ENCODE measurements at regions not wholly inside any gene's neighbourhood (a gene's known extent, or its start where the extent isn't known, plus 50 kb on each side); places are given as distances from the start of the nearest gene placed in this dataset.
"Not testable (repeated sequence)": the region's sequence is repeated elsewhere in the genome, so short reads cannot be mapped to it uniquely, and the experiment has no call there.

GRCh38 chr7:106562711-106563366, 98.1 kb downstream of the CCDC71L start:
- no peak for DNase-seq

GRCh38 chr7:106561666-106562411, 99.1 kb downstream of the CCDC71L start:
- no peak for DNase-seq

- no peak for DNase-seq
Observed at GRCh38 chr7:106561151-106561550, 99.8 kb downstream of the CCDC71L start.

GRCh38 chr7:106560482-106560881, 100.5 kb downstream of the CCDC71L start:
- no peak for DNase-seq

- not testable (repeated sequence) for DNase-seq
Observed at GRCh38 chr7:106556244-106556643, 104.7 kb downstream of the CCDC71L start.

GRCh38 chr7:106554623-106555022, 106.3 kb downstream of the CCDC71L start:
- not testable (repeated sequence) for DNase-seq

- no peak for DNase-seq
Observed at GRCh38 chr7:106553446-106553836, 107.5 kb downstream of the CCDC71L start.

GRCh38 chr7:106552645-106553445, 108.1 kb downstream of the CCDC71L start:
- DNase-seq: peak; percentile 32

GRCh38 chr7:106551936-106552335, 109.0 kb downstream of the CCDC71L start:
- DNase-seq: no peak

GRCh38 chr7:106548491-106548890, 112.5 kb downstream of the CCDC71L start:
- no peak for DNase-seq

- no peak for DNase-seq
Observed at GRCh38 chr7:106545275-106545674, 115.7 kb downstream of the CCDC71L start.

- no peak for DNase-seq
Observed at GRCh38 chr7:106543221-106543757, 117.7 kb downstream of the CCDC71L start.

- no peak for DNase-seq
Observed at GRCh38 chr7:106542550-106543220, 118.3 kb downstream of the CCDC71L start.

- no peak for DNase-seq
Observed at GRCh38 chr7:106538638-106539037, 122.3 kb downstream of the CCDC71L start.

GRCh38 chr7:106537119-106537518, 123.8 kb downstream of the CCDC71L start:
- no peak for DNase-seq

- DNase-seq: no peak
Observed at GRCh38 chr7:106536079-106536478, 124.9 kb downstream of the CCDC71L start.

- DNase-seq: no peak
Observed at GRCh38 chr7:106535234-106535932, 125.6 kb downstream of the CCDC71L start.

GRCh38 chr7:106534271-106534846, 126.6 kb downstream of the CCDC71L start:
- no peak for DNase-seq

GRCh38 chr7:106530183-106530582, 130.8 kb downstream of the CCDC71L start:
- DNase-seq: not testable (repeated sequence)

- not testable (repeated sequence) for DNase-seq
Observed at GRCh38 chr7:106526617-106527016, 134.3 kb downstream of the CCDC71L start.

GRCh38 chr7:106524690-106525059, 136.3 kb downstream of the CCDC71L start:
- DNase-seq: no peak

GRCh38 chr7:106523482-106523881, 137.5 kb downstream of the CCDC71L start:
- no peak for DNase-seq
